HG03060 (cell line): ENCODE measurements at regions not wholly inside any gene's neighbourhood (a gene's known extent, or its start where the extent isn't known, plus 50 kb on each side); places are given as distances from the start of the nearest gene placed in this dataset.
"Not testable (repeated sequence)": the region's sequence is repeated elsewhere in the genome, so short reads cannot be mapped to it uniquely, and the experiment has no call there.

Source experiments
- ATAC-seq: cut with Tn5 transposase; IDR thresholded peaks from one replicate; pipeline ENCODE4 v1.9.1; 2021; ENCODE audit warnings: low read depth, moderate number of reproducible peaks; ENCODE audit not compliant: unreplicated experiment

DNA sequence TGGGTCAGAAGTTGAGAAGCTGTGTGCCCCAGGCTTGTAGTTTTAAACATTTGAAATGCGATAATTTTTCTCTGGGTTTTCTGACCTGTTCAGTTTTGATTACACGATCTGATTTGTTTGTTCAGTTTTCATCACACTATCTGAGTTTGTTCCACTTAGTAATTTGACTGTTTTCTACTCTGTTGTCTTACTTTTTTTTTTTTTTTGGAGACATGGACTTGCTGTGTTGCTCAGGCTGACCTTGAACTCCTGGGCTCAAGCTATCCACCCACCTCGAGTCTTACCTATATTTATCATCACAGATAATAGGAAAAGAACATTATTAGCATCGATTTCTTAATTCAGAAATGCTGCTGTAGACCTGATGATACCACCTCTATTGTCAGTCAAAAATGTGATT is 379.1 kb downstream of the UTRN start:
- ATAC-seq, result no peak

DNA sequence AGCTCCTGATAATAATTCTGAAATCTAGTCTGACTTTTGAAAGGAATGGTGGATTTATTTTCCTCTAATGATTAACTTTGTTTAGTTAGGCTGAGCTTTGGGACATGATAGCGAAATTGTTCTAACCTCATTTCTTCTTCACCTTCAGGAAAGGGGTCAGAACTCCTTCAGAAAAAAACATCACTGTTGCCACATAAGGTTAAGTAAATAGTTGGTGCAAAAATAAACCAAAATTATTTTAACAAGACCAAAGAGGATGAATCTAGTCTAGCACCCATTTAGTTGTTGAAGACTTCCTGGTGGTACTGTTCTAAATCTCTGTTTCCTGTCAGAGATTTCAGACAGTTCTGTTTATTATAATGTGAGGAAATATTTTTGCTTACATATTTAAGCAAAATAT is 379.8 kb downstream of the UTRN start:
- ATAC-seq, result no peak

DNA sequence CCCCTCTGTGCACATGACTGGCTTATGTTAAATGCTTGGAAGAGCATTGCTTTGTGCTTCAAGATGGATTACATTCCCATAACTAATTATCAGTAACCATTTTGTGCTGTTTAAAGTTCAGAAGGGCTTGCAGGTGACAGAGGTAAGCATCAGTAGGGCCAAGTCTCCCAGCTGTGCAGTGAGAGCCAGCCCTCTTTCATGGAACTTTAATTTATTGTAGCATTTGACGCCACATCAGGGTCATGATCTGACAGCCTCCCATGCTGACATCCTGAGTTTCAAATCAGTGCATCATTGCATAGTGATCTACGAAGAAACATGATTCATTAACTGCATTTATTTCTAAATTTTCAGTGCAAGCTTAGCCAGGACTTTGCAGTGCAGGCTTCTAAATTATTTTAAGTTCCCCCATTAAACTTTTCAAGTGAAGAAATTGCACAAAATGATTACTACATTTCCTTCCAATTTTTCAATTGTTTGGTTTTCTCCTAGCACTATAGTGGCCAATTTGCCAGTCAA is 380.9 kb downstream of the UTRN start:
- ATAC-seq, result no peak

DNA sequence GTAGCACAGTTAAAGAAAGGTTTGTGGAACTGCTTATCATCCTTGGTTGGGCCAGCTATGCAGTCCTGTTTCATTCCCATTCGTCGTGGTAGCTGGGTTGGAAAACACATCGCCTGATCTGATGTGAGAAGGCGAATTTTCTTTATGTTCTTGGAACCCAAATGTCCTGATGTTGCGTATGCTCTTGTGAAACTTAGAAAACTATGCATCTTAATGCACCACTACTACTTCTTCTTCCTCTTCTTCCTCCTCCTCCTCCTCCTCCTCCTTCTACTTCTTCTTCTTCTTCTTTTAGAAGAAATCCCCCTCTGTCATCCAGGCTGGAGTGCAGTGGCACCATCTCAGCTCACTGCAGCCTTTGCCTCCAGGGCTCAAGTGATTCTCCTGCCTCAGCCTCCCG is 381.6 kb downstream of the UTRN start:
- no peak for ATAC-seq

DNA sequence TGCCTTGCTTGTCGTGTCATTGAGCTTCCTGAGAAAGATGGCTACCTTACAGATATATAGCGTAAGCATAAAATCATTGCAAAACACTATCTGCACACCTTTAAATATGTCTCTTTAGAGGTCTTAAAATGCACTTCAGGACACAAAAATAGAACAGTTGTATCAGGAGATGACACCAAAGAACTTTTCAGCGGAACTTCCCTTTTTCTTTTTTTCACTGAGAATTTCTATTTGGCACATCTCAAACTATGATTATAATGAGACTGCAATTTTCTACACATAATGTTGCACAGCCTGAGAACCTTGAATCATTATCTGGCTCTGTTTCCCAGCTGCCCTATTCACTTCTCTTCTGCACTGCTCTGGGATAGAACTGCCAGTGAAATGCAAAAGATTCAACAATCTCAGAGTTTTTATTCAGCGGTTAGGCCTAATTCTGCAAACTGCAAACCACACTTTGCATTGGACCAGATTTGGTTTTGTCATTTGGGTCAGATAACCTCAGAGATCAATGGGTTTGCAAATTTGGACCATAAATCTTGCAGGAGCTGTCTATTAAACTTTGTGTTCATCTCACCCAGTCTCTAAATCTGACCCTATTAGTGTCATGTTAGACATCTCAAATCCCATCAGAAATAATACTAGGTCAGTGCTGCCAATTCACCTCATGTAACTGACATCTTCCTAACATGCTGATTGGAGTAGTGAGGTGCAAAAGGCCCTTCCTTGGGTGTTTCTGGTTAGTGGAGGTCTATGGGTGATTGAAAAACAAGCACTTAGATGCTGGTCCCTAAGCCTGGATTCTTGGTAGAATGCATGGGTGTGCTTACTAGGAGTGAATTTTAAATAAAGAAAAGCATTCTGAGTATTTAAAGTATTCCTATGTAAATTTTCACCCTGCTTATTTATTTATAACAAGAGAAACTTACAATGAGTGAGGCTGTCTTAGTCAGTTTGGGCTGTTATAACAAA is 382.7 kb downstream of the UTRN start:
- ATAC-seq, result no peak

DNA sequence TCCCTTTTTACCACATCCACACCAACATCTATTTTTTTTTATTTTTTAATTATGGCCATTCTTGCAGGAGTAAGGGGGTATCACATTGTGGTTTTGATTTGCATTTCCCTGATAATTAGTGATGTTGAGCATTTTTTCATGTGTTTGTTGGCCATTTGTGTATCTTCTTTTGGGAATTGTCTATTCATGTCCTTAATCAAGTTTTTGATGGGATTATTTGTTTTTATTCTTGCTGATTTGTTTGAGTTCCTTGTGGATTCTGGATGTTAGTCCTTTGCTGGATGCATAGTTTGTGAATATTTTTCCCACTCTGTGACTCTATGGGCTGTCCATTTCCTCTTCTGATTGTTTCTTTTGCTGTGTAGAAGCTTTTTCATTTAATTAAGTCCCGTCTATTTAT is 385.1 kb downstream of the UTRN start:
- ATAC-seq, result not testable (repeated sequence)

DNA sequence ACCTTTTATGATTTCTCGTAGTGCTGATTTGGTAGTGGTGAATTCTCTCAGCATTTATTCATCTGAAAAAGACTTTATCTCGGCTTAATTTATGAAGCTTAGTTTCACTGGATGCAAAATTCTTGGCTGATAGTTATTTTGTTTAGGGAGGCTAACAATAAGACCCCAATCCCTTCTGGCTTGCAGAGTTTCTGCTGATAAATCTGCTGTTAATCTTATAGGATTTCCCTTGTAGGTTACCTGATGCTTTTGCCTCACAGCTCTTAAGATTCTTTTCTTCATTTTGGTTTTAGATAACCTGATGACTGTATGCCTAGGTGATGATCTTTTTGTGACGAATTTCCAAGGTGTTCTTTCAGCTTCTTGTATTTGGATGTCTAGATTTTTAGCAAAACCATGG is 388.7 kb downstream of the UTRN start:
- ATAC-seq, result no peak

DNA sequence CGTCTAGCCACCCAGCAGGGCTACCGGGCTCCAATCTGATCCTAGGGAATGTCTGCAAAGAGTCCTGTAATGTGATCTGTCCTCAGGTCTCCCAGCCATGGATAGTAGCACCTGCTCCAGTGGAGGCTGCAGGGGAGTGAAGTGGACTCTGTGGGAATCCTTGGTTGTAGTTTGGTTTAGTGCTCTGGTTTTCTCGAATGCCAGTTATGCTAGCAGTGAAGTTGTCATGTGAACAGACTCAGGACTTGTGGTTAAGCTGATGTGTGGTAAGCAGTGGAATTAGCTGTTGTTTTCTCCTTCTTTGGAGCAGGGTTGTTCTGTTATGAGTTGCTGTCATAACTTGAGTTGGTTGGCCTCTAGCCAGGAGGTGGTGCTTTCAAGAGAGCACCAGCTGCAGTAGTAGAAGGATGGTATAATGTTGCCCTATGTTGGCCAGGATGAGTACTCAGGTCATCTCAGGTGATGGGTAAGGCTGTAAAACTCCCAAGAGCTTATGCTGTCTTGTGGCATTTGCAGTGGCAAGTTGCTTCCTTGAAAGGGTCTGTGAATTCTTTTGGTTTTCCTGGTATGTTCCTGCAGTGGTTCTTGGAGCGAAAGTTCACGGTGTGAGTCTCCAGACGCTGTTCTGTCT is 390.2 kb downstream of the UTRN start:
- peak; percentile 76 for ATAC-seq

DNA sequence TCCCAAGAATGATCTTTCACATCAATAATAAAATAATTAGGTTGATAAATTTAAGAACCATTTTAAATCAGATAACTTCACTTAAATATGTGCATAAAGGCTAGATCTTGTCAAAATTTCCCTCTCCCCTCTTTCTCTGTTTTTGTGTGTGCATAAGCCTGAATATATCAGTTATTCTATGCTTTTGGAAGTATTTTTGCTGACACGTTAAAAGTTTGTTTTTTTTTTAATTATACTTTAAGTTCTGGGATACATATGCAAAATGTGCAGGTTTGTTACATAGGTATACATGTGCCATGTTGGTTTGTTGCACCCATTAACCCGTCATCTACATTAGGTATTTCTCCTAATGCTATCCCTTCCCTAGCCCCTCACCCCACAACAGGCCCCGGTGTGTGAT is 391.2 kb downstream of the UTRN start:
- ATAC-seq, result not testable (repeated sequence)

DNA sequence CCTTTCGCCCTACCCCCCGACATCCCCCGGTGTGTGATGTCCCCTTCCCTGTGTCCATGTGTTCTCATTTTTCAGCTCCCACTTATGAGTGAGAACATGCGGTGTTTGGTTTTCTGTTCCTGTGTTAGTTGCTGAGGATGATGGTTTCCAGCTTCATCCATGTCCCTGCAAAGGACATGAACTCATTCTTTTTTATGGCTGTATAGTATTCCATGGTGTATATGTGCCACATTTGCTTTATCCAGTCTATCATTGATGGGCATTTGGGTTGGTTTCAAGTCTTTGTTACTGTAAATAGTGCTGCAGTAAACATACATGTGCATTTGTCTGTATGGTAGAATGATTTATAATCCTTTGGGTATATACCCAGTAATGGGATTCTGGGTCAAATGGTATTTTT is 392.1 kb downstream of the UTRN start:
- ATAC-seq, result not testable (repeated sequence)

DNA sequence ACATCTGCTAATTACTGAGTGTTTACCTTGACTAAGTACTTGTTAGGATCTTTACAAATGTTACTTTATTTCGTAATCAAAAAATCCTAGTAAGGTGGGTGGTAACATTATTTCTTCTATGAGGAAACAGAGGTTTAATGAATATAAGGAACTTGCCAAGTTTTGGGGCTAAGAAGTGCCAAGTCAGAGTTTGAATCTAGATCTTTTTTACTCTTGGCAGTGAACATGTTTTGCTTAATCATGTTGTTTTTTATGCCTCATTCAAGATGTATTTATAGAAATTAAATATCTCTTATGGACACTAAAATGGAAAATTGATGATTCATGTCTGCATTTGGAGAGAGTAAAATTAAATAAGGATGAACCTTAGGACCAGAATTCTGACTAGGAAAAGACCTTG is 393.7 kb downstream of the UTRN start:
- no peak for ATAC-seq

DNA sequence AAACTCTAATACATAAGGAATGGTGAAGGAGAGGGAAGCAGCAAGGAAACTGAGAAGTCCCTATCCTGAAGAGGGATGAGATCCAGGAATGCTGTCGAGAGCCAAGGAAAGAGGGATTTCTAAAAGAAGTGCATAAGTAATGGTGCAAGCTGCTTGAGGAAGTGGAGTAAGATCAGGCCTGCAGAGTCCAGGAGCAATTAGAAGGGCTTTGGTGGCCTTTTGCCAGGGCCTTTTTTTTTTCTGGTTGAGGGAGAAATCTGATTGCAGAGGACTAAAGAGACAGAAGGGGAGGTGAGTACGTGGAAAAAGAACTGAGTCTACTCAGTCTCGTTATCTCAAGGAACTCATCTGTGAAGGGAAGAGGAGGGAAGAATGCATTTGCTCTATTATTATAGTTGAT is 396.2 kb downstream of the UTRN start:
- ATAC-seq, result no peak

DNA sequence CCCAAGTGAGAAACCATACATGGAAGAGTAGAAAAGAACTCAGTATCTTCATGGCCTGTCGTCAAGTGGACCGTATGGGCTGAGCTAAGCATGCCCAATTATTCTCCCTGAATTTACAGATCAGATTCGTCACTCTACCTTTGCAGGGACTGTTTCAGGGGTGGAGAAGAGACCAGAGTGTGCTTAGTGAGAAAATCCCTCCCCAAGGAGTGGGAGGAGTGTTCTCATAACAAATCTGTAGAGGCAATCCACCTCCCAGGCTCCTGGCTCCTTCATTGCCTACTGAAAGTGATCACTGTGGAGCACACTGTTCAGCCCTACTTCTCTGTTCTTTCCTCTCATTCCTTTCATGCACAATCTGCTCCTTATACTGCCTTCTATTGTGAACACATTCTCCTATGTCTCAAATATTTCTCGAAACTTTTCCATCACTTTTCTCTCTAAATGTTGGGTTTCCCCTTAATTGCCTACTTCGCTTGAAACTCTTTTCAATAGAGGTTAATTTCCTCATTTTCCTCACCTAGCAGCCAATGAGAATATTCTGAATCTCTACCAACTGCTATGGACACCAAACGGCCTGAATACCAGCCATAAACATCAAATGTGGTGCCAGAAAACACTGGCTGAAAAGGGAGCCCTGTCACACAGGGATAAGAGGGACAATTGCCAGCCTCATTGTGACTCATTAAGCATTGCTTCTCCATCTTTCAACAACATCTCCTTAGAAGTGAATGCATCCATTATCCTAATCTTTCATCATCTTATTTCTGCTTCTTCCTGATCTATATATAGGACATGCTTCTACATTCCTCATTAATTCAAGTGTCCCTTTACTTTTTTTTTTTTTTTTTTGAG is 398.3 kb downstream of the UTRN start:
- no peak for ATAC-seq

DNA sequence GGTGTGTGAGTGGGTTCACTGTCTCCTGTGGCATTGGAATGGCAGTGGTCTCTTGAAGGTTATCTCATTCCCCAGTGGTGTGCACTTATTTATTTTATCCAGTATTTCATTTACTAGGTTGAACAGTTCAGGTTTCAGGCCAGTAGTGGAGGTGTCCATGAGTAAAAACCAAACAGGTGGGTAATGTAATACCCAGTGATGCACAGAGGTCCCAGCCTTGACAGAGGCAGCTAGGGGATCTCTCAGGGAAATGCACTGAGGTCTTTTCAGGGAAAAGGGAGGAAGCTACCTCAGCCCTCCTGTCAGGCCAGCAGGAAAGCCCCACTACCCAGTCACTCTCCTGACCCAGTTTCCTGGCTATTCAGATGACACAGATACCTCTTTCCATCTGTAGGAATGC is 403.6 kb downstream of the UTRN start:
- no peak for ATAC-seq

DNA sequence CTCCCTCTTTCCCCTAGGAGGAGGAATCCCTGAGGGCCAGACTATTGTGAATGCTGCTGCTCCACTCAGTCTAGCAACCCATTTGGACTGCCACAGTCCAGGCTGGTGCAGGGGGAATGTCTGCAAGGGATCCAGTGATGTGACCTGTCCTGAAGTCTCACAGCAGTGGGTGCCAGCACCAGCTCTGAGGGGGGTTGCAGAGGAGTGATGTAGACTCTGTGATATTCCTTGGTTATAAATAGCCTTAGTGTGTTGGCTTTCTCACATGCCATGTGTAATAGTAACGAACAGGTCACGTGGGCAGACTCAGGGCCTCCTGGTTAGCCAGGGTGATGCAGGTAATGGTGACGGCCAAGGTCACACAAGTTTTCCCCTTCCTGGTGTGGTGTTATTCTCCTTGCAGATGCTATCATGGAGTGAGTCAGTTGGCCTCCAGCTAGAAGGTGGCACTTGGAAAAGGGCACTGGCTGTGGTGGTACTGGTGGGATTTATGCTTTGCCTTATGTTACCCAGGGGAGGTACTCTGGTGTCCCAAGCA is 404.4 kb downstream of the UTRN start:
- no peak for ATAC-seq

DNA sequence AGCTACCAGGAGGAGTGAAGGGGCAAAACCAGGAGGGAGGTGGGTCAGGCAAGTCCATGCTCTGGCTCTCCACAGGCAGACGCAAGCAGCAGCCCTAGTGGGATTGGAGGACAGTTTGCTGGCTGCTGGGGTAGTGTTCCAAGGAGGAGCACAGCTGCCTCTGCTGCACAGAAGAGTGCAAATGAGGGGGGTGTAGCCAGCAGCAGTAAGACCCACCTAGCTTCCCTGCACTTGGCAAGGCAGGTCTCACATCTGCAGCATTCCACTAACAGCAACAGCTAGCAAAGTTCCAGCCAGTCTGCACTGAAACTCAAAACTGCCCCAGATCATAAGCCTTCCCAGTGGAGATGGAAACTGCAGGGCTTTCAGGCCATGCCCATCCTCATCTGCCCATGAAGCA is 405.0 kb downstream of the UTRN start:
- ATAC-seq, result no peak

DNA sequence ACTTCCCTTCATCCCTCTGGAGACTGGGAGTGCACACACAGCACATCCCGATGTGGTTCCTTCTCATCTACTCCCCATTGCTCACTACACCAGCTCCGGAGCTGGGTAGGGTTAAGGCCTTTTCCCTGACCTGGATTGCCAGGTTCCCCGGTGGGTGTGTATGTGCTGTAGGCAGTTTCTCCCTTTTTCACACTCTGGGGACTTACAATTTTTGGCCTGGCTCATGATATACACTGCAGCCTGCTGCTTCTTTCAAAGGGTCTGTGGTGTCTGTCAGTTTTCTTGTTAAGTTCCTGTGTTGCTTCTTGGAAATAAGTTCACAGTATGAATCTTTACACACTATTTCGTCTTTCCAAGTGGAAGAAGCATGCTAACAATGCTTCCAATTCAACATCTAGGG is 405.5 kb downstream of the UTRN start:
- no peak for ATAC-seq

DNA sequence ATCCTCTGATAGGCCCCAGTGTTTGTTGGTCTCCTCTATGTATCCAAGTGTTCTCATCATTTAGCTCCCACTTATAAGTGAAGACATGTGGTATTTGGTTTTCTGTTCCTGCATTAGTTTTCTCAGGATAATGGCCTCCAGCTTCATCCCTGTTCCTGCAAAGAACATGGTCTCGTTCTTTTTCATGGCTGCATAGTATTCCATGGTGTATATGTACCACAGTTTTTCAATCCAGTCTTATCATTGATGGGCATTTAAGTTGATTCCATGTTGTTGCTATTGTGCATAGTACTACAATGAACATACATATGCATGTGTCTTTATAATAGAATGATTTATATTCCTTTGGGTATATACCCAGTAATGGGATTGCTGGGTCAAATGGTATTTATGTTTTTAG is 406.9 kb downstream of the UTRN start:
- ATAC-seq, result not testable (repeated sequence)

DNA sequence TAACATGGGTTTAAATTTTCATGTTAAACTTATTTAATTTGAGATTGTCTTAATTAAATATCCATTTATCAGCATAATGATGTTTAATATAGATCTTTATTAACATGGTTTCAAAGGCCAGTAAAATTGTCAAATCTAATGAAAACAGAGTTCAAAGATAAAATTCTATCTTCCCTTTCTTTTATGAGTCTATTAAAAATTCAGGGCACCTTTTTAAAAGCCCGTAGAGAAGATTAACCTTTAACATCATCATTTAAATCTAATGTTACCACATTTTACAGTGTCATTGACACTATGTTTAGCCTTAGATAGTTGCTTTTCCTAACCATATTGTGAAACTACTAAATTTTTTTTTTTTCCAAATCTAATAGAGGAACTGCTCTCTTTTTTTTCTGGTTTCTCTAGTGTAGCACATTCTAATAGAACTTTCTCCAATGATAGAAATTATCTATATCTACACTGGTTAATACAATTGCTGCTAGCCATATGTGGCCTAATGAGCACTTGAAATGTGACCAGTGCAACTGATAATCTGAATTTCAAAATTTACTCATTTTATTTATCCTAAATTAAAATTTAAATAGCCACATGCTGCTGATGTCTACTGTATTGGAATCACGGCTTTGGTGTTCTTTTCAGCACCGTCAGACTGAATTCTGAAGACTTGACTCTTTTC is 410.9 kb downstream of the UTRN start:
- no peak for ATAC-seq
